ENCODE measurements at regions not wholly inside any gene's neighbourhood (a gene's known extent, or its start where the extent isn't known, plus 50 kb on each side); places are given as distances from the start of the nearest gene placed in this dataset.
"Not testable (repeated sequence)": the region's sequence is repeated elsewhere in the genome, so short reads cannot be mapped to it uniquely, and the experiment has no call there.

DNA sequence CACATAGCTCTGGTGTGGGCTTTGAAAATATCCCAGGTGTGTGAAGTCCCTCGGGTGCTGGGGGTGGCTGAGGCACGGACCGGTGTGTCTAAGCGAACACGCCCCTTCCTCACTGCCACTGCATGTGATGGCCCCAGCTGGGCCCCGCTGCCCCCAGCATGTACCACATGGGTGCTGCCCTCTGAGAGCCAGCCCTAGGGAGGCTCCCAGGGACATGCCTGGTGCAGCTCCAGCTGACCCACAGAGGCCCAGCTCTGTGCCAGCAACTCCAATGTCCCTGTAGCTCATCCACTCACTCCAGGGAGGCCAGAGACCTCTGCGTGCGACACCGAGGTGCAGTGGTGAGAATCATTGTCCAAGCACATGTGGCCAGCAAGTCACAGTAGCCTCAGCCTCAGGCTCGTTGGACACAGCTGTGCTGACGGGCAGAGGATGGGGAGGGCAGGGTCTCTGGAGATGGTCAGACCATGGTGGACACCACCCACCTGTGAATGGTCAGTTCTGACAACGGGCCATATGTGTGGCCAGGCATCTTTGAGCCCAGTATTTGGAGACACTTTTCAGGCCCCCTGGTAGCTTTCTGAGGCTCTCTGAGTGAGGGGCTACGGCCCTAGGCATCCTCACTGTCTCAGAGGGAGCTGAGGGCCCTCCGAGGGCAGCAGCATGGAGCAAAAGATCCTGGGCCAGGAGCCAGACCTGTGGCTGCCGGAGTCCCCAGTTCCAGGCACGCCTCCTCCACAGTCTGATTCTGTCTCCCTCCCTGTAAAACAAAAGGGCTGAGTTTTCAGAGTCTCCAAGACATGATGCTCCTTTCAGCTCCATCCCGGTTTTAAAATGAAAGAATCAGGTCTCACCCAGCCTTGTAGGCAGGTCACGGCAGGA lies 220.7 kb downstream of the NDUFA10 start:
- DNase-seq (ENCODE audit: low read depth, low spot score) = no peak

DNA sequence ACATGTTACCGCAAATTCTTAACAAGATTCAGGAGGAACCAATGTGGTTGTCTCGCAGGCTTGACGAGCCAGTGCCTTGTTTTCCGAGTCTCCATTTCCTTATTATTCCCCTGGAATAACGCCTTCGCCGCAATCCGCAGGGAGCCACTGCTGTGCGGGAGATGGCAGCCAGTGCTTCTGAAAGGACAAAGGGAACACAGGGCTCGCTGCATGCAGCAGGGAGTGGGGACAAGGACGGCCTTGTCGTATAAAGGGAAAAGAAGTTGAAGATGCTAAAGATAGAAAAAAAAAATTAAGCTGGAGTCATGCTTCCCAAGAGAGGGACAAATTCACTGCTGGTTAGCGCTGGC lies 221.4 kb downstream of the NDUFA10 start:
- DNase-seq (ENCODE audit: low read depth, low spot score) = no peak

DNA sequence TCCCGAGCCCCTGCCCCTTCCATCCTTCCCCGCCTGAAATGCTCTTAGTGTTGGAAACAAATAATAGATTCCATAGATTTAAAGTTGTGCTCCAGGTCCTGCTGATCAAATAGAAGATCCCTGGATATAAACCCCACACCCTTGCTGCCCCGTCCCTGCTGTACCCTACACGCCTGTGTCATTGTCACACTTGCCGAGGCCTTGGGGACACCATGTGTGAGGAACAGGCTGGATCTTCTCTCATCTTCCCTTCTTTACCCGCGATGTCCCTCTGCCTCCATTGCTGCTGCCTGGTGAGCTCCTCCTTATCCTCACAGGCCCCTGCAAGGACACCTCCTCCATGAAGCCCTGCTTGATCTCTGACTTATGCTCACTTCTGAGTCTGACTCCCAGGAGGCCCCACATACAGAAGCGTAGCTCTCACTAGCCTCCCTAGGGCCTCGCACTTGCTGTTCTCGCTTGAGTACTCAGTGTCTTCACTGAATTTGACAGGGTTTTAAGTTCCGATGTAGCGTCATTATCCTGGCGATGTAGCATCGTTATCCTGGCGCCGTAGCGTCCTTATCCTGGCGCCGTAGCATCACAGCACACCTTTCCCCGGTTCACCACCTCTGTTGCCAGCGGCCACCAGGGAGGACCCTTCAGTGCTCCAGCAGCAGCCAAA lies 221.9 kb downstream of the NDUFA10 start:
- no peak for DNase-seq (ENCODE audit: low read depth, low spot score)

DNA sequence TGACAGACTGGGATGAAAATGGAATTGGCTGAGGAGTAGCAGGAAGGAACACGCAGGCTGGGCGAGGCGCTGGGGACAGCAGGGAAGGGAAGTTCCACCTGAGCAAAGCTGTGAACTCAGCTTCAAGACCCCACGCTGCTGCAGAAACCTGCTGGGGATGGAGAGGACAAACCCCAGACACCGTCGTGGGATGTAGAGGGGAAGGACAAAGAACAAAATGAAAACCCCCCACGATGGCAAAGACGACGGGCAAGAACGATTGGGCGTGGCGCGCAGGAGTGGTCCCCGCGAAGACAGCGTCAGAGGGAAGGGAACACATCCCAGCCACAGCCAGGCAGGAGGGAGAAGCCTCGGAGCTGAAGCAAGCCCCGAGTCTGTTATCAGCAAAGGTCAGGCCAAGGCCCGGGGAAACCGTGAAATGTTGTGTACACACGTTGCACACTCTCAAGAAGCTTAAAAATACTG lies 222.9 kb downstream of the NDUFA10 start:
- DNase-seq (ENCODE audit: low read depth, low spot score) = no peak

DNA sequence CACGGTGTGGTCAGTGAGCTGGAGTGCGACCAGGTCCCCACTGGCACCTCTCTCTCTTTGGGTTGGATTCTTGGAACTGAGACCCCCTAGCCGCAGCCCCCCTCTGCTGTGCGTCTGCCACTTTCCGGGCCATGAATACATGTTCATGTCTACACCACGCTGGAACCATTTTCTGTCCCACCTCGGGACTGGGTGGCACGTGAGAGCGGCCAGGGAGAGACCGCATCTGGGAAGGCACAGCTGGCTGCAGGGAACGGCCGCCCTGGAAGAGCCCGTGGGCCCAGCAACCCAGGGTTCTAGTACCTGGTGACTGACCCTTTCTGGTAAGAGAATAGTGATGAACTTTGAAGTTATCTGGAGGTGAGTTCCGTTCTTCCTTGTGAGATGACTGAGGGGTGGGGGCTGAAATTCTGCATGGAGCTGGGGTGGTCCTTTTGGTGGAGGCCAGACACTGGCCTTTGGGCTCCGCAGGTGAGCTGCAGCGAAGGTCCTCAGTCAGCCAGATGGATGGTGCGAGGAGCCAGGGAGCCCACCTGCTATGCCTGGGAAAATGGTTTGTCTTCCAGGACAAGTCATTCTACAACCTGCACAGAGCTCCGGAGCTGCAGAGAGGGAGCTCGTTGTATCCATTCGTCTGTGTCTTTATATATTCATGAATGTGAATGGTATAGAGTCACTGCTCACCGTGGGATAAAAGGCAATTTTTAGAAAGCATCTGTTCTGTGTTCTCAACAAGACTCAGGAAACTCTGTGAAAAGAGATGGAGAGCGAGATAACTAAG lies 223.5 kb downstream of the NDUFA10 start:
- DNase-seq (ENCODE audit: low read depth, low spot score) = no peak

DNA sequence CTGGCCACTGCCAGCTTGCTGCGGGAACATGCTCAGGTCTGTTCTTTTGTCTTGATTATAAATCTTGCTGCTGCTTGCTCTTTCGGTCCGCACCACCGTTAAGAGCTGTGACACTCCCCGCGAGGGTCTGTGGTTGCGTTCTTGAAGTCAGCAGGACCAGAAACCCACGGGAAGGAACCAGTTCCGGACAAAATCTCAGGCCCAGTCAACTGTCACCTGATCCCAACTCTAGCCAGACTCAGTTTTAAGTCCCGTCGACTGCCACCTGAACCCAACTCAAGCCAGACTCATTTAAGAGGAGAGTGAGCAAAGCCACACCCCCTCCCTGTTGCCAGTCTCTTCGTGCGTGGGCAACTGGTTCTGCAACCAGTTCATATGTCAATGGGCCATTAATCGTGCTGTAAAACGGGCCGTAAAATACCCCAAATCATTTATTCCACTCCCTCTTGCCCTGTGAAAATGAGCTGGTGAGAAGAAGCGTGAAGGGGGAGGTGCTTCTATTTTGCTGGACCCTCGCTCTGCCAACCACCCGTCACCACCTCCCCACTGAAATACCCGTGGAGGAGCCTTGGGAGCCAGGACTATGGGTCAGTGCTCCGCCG lies 224.3 kb downstream of the NDUFA10 start:
- DNase-seq (ENCODE audit: low read depth, low spot score) = no peak

DNA sequence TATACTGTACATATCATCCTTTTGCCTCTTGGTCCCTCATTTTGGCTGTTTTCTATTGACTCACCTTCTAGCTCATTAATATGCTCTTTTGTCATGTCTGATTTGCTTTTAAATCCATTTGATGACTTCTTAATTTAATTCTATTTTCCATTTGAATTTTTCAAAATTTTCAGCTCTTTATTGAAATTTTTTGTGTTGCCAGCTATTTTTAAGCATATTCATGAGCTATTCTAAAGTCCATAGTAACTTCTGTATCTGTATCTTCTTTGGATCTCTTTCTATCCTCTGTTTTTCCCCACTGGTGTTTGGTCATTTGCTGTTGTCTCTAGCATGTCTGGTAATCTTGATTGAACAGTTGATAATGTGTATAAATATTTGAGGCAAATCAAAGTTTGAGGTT lies 227.8 kb downstream of the NDUFA10 start:
- DNase-seq (ENCODE audit: low read depth, low spot score) = no peak

DNA sequence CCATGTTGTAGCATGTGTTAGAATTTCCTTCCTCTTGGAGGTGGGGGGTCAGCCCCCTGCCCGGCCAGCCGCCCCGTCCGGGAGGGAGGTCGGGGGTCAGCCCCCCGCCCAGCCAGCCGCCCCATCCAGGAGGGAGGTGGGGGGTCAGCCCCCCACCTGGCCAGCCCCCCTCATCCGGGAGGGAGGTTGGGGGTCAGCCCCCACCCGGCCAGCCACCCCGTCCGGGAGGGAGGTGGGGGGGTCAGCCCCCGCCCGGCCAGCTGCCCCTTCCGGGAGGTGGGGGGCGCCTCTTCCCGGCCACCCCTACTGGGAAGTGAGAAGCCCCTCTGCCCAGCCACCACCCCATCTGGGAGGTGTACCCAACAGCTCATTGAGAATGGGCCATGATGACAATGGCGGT lies 229.4 kb downstream of the NDUFA10 start:
- DNase-seq (ENCODE audit: low read depth, low spot score) = not testable (repeated sequence)

DNA sequence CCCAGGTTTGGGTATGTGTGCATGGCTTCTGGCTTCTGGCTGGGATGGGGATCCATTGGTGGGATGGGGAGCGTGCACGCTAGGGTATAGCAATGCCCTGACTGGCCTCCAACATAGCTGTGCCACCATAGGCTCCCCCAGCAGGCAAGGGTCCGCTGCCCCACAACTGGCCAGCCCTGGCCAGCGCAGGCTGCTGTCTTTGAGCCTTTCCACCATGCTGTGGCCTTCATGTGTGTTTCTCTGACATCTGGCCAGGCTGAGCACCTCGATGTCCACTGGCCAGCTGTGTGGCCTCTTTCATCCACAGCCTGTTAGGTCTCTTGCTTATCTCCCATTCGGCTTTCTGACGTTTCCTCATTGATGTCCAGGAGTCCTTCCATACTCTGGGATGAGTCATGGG lies 231.3 kb downstream of the NDUFA10 start:
- DNase-seq (ENCODE audit: low read depth, low spot score) = no peak

DNA sequence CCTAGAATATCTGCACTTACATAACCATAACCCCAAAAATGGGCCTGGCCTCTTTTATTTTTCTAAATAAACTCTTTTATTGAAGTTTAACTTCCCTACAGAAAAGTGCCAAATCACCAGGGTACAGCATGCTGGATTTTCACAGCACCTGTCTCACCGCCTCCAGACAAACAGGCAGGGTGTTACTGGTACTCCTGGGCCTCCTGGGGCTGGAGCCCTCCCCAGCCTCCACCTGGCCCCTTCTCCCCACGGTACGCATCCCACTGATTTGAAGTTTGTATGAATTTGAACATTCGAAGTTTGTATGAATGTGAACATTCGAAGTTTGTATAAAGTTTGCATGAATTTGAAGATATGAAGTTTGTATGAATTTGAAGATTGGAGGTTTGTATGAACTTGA lies 232.1 kb downstream of the NDUFA10 start:
- no peak for DNase-seq (ENCODE audit: low read depth, low spot score)

DNA sequence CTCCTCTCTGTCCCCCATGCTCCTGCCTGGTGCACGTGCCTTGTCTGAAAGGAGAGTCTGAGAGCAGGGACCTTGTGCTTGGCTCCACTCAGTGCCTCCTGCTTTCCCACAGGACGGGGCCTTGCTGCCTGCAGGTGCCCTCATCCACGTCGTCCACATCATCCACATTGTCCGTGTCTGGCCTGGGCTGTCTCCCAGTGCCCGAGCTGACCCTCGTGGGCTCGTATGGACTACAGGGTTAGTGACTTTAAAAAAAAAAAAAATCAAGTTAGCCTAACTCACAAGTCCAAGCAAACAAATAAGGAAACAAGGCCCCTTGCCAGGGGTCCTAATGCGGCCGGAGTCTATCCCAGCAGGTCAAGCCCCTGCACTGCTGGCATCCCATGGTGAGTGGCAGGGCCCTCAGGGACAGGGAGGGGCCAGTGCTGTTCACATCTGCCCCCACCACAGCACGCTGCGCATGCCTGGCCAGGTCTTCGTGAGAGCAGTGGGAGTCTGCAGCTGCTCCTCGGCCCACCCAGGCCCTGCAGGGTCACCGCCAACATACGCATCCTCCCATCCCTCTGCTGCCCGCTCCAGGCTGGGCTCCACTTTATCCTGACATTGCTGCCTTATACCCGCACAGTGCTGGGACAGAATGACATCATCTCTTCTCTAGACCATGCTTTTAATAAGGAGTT lies 232.6 kb downstream of the NDUFA10 start:
- DNase-seq (ENCODE audit: low read depth, low spot score) = no peak

DNA sequence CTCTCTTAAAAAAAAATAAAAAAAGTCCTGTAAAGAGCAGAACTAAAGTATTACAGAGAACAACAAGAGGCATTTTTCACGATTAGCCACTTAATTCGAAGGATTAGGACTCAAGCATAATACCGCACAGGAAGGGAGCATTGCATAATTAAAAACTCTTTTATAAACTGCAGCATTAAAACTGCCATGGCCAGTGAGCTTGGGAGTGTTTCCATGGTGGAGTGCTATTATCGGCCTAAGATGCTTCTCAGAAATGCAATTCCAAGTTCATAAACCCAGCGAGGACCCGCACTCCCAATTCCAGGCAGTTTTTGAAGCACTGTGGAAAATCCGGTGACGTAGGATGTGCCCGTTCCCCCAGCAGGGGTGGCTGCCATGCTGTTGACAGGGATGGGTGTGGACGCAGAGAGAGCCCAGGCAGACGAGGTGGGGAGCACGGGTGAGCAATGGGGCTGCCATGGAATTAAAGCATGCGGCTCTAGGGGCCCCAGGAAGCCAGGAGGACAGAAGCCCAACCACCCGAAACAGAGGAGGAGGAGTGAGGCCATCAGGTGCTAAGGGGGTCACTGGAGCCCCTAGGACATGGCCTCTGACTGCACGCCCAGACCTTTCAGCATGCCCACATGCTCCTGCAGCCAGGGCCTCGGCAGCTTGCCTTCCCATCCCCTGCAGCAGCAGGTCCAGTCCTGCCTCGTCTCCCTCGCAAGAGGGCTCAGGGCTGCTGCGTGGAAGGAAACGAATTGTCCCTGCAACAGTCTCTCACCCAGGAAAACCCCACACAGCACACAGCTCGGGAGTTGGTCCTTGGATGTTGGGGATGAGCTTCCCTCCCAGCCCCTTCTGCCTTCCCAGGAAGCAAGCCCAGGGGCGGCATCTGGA lies 233.4 kb downstream of the NDUFA10 start:
- no peak for DNase-seq (ENCODE audit: low read depth, low spot score)

DNA sequence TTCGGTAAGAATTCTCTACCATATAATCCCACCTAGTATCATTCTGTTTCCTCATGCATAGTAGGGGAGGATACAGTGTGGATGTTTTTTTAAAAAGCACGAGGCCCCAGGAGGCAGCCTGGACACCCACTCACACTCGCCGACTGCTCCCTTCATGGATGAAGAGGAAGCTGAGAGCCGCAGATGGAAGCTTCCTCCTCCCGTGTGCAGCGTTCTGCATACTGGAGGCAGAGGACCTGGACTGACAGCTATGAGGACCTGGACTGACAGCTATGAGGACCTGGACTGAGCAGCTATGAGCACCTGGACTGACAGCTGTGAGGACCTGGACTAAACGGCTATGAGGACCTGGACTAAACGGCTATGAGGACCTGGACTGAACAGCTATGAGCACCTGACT lies 234.4 kb downstream of the NDUFA10 start:
- DNase-seq (ENCODE audit: low read depth, low spot score) = no peak

DNA sequence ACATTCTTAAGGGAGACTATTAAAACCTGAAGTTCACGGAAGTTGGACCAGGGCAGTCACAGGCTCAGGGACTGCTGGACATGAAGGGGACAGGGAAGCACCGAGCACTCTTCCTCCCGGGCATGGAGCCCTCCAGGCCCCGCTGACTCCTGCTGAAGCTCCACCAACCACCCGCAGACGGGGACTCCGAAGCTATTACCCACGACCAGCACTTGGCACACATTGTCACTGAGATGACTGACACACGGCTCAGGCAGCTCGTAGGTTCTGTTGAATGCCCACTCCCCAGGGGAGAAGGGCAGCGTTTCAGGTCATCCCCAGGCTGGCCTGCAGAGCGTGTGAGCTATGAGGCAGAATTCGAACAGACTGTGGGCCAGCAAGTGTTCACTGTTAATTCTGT lies 234.8 kb downstream of the NDUFA10 start:
- DNase-seq (ENCODE audit: low read depth, low spot score) = no peak

DNA sequence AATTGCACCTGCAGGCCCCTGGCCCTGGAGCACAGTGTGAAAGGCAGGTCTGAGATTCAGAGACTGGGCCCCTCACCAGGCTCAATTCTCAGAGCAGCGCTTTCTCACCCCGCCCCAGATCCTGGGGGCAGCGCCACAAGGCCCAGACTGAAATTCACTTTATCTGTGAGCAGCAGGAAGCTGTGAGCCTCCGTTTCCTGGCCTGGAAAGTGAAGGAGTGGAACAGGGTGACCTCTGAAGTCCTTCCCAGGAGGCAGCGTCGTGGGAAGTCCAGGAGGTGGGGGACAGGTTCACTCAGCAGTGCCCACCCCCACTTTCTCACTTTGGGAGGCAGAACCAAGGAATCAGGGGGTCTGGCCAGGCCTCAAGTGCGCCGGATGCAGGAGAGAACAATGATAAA lies 235.4 kb downstream of the NDUFA10 start:
- no peak for DNase-seq (ENCODE audit: low read depth, low spot score)

DNA sequence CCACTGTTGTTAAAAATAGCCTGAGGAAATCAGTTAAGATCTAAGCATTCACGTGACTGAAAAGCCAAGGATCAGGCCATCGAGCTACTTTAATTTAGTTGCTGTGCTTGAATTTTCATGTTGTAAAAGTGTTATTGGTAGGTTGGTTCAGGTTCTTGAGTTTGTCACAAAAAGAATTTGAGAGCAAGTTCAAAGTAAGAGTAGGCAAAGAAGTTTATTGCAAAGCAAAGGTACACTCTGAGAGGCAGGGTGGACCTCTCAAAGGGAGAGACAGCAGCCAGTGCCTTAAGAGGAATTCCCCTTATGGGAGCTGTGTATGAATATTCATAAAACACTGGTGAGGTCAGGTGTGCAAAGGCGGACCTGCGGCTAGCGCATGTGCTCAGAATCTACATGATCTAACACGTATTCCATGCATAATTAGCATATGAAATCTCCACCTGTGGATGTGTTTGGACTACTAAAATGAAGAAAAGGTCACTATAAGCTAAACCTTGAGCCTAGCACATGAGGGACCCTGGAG lies 236.5 kb downstream of the NDUFA10 start:
- DNase-seq (ENCODE audit: low read depth, low spot score) = no peak

DNA sequence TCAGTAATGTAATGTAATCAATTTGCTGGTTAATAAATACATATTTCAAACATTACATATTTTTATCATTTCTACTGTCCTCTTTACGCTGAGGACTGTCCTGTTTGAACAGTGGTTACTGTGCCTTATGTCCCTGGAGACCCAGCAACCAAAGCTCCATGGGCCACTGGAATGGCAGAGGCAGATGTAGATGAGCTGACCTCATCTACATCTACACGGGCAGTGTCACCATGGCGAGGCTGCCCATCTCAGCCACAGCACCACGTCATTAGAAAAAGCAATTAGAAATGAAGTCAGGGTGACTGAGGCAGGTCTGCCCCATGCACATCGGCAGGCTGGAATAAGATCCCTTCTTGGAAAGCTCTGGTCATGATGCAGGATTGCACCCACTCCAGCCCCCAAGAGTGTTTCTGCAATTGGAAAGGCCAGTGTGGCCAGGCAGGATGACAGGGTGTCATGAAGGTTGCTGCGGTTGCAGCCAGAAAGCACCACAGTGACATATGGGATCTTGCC lies 237.5 kb downstream of the NDUFA10 start:
- DNase-seq (ENCODE audit: low read depth, low spot score) = no peak

DNA sequence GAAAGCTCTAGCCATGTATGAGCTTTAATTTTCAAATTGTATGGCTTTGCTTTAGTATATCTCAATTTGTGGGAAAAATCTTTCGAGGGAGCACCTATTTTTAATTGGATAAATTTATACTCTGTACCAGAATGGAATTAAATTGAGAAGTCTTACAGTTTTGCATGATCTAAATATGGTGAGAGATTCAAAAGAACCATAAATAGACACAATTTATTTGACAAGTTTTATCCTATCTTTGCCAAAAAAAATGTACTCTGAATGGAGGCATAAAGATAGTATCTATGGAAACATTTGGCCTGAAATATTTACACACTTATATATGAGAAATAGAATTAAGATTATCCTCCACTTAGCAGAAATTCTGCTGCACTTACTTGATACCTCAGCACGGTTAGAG lies 238.4 kb downstream of the NDUFA10 start:
- no peak for DNase-seq (ENCODE audit: low read depth, low spot score)

DNA sequence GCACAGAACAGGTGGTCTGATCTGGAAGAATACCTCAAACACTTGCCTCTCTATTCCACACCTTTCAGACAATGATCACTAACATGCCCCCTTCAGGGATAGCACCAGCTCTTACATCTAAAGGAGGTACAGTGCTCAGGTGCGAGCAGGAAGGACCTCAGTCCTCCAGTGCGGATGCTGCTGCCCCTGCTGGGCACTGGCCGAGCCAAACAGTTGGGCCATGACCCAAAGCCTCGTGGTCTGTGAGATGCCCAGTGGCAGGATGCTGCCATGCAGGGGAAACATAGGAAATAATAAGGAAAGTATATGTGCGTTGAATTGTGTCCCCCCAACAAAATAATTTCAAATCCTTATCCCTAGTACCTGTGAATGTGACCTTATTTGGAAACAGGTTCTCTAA lies 243.7 kb downstream of the NDUFA10 start:
- no peak for DNase-seq (ENCODE audit: low read depth, low spot score)

Measured in activated CD4-positive, CD25-positive, alpha-beta regulatory T cell treated with anti-CD3 and anti-CD28 coated beads, Interleukin-2, amount 50 U/mL, for 16 hours (primary cell).